OCI-LY1 (cell line): ENCODE measurements at regions not wholly inside any gene's neighbourhood (a gene's known extent, or its start where the extent isn't known, plus 50 kb on each side); places are given as distances from the start of the nearest gene placed in this dataset.

ENCODE experiments used
- CTCF ChIP-seq: fragments of 200-600 bp; sonication (generic), shearing (Covaris generic); IDR thresholded peaks from 2 replicates; pipeline ENCODE4 v1.5.1; 2017; ENCODE audit warnings: mild to moderate bottlenecking, antibody characterized with exemption, low read length, moderate library complexity, mixed read lengths
- EZH2 ChIP-seq: fragments of 200-600 bp; sonication (generic), shearing (Covaris generic); IDR thresholded peaks from 2 replicates; pipeline ENCODE4 v1.8.0; 2017; ENCODE audit warnings: borderline replicate concordance, mixed run types, mild to moderate bottlenecking, antibody characterized with exemption, low read length, moderate library complexity, mixed read lengths

- no peak for TF ChIP-seq CTCF
- TF ChIP-seq EZH2: no peak
Measured at GRCh38 chr2:65608916-65609315, 176.5 kb upstream of the SPRED2 start.
